ENCODE measurements at regions not wholly inside any gene's neighbourhood (a gene's known extent, or its start where the extent isn't known, plus 50 kb on each side); places are given as distances from the start of the nearest gene placed in this dataset.

DNA sequence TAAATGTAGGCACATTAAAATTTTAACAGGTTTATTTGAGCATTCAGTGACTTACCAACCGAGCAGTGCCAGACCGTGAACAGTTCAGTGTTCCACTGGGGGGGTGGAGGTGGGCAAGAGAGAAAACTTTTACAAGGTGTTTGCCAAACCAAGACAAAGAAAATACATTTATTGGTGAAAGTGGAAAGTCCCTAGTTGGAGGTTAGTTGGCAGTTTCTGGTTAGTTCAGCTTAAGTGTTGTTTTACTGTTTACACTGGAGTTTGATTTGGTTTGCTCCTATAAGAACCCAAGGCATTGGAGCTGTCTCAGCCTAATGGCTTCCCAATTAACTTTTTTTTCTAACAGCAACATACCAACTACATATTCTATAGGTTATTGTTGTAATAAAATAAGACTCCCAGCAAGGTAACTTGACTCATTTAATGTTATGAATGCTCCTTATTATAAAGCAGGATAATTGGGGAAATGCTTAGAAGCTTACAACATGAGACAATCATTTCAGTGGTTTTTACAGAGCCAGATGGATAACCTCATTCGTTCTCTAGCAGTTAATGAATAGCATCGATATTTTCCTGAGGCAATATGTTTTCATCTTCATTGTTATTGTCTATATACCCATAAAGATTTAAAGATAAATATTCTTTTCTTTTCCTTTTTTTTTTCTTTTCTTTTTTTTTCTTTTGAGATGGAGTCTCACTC, 115.8 kb downstream of the ETNK1 start:
- FAIRE-seq = peak; percentile 83
- DNase-seq (ENCODE audit: low spot score) = peak; percentile 30

DNA sequence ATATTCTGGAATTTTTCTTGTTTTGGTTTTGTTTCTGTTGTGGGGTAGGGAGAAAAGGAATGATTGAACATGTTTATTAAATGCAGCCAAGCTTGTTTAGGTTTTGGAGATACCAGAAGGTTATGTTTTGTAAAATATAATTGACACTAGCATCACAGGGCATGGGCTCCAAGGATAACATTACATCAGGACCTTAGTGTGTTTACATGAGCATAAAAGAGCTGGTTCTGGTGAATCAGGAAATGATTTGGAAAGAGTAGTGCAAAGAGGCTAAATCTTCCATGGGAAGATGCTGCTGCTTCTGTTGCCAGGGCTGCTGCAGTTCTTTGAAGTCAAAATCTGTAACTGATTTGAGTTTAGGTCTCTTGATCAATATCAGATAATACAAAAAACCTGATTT, 118.7 kb downstream of the ETNK1 start:
- FAIRE-seq = no peak
- no peak for DNase-seq (ENCODE audit: low spot score)

DNA sequence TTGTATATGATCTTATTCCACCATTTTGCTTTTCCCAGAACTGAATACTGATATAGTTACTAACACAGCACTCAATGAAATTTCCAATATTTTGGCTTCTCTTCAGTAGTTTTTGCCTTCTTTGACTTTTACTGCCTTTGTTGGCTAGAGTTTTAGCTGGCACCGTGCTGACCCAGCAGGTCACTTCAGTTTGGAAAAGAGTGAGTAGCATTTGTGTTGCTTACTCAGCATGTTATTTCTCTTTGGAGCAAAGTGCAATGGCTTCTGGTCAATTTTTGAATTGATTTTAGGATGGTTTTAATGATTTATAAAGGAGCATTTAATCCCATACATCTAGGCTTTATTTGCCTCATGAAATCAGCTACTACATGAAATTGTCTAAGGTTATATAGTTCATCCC, 119.2 kb downstream of the ETNK1 start:
- DNase-seq (ENCODE audit: low spot score) = no peak
- FAIRE-seq = no peak

DNA sequence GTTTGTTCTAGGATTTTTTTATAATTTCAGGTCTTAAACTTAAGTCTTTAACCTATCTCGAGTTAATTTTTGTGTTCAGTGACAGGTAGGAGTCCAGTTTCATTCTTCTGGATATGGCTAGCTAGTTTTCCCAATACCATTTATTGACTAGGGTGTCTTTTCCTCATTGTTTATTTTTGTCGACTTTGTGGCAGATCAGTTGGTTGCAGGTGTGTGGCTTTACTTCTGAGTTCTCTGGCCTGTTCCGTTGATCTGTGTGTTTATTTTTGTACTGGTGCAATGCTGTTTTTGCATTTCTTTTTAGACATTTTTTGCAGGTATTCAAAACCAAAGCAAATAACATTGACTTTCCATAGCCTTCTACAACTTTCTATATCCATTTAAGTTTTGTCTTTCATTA, 121.7 kb downstream of the ETNK1 start:
- no peak for FAIRE-seq
- no peak for DNase-seq (ENCODE audit: low spot score)

DNA sequence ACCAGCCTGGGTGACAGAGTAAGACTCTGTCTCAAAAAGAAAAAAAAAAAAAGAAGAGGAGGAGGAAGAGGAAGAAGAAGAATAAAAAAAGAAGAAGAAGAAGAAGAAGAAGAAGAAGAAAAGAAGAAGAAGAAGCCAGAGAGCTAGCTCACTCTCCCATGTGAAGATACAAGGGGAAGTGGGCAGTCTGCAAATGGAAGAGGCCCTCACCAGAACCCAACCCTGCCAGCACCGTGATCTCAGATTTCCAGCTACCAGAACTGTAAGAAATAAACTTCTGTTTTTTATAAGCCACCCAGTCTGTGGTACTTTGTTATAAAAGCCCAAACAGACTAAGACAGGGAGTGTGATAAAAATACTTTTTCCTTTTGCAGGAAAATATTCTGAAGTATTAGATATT, 130.7 kb downstream of the ETNK1 start:
- DNase-seq (ENCODE audit: low spot score) (no peak), FAIRE-seq (no peak)

DNA sequence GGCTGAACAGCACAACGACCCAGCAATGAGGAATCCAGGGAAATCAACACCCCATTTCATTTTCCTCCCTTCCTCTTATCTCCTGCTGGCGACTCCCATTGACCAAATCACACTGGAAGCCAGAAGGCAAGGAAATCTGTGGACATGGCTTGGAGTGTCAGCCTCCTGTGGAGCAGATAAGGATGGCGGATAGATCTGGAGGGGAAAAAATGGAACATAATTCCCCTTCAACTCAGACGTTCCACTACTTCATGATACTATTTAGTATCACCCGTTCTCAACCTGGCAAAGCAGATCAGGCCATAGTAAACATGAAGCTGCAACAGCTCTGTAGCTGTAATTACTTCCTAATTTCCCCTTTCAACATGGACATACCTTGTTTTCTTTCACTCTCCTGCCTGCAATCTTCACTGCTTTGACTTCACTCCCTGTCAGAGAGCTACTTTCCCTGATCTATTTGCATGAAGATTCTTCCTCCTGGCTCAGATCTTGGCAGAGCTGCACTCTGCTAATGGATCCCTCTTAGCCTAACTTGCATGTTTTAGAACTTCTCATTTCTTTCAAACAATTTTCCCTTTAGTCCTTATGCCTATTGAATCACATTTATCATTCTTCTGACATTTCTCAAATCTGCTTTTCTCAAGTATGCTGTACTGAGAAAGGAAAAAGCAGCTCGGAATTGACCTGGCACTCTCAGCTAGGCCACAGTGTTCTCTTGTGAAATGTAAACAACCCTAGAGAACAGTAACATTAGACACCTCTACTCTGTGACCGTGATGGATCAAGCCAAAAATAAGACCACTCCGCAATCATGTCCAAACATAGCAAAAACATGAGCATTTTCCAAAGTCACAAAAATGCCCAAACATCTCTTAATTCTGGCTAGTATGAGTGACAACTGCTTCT, 135.1 kb downstream of the ETNK1 start:
- FAIRE-seq = no peak
- no peak for DNase-seq (ENCODE audit: low spot score)

DNA sequence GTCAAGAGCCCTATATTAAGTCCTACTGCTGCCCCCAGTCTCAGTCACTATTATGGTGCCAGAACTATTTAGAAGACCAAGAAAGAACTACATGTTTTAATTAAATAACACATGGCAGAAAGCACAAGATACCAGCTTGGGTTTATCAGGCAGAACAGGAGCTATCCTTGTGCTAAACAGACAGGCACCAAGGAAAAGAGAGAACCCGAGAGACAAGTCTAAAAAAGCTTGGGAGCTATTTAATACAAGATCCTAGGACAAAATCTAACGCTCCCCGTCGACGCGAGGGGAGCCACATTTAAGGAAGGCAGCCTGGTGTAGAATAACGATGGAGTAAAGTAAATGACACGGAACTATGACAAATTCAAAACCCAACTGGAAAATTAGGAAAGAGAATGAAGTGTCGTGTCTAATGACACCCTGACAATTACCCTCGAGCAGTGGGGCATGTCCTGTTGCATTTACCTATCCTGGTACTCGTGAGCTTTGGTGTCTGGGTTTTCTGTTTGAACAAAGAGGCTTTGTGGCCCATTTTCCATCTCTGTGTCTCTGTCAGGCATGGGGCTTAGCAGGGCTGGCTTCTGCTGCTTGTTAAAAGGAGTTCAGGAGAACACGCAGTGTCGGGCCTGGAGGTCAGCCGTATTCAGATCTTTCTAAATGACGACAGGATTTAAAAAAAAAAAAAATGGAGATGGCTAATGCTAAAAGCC, 140.6 kb downstream of the ETNK1 start:
- no peak for DNase-seq (ENCODE audit: low spot score)
- no peak for FAIRE-seq

DNA sequence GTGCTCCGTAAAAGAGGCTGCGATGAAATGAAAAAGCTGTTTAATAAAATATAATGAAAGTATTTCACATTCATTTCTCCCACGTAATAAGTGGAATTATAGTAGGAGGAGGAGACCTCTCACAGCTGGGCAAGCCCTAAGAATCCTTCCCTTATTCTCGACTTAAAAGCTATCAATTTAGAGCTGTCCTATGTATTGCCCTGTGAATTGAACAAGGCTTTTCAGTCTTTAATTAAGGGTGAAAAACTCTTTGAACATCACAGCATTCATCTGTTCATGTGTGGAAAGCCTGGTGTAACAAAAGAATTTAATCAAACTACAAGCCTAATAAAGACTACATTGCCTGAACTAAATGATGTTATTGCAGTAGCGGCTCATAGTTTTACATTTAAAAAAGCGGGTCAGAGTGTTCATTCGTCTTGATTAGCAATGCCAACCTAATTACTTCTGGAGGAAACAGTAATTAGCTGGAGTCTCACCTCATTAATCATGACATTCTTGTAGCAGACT, 142.0 kb downstream of the ETNK1 start:
- no peak for FAIRE-seq
- DNase-seq (ENCODE audit: low spot score) = no peak

DNA sequence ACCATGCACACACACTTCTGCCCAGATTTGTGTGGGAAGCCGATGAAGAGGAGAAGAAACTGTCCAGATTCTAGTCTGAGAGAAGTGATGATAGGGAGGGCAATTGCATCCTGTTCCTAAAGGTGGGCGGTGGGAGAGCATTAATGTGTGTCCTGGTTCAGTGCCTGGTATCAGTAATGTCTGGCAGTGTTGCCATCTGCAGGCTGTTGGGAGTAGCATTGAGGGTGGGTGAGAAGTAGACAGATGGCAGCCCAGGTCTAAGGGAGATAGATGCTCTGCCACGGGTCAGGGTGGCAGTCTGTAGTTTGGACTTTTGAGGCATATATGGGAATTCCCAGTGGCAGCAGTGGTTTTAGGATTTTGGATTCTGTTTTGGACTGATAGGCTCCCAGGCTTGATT, 156.4 kb downstream of the ETNK1 start:
- FAIRE-seq = no peak
- DNase-seq (ENCODE audit: low spot score) = no peak

DNA sequence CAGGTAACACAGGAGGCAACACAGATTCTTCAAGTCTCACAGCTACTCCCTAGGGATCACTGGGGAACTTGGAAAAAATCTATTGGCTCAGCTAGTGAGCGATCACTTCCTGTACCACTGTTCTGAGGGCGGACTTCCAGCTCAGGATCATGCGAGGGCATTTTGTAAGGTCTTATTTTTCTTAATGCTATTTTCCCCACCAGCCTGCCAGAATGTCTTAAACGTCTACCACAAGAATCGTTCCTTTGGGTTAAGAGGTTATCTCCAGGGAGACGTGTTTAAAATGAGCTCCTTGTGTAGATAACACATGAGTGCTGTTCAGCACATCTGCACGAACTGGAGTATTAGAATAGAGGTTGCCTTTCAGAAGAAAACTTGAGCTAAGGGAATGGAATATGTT, 162.6 kb downstream of the ETNK1 start:
- FAIRE-seq (no peak), DNase-seq (ENCODE audit: low spot score) (no peak)

DNA sequence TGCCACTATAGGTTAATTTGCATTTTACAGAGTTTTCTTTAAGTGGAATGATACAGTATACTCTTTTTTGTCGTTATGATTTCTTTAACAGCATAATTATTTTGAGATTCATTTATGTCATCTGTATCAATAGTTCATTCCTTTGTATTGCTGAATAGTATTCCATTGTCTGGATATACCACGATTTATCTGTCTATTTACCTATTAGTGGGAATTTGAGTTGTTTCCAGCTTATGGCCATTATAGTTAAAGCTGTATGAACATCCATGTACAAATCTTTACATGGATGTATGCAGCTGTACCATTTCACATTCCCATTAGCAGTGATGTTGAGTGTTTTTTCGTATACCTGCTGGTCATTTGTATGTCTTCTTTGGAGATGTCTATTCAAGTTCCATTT, 163.9 kb downstream of the ETNK1 start:
- FAIRE-seq (no peak), DNase-seq (ENCODE audit: low spot score) (no peak)

DNA sequence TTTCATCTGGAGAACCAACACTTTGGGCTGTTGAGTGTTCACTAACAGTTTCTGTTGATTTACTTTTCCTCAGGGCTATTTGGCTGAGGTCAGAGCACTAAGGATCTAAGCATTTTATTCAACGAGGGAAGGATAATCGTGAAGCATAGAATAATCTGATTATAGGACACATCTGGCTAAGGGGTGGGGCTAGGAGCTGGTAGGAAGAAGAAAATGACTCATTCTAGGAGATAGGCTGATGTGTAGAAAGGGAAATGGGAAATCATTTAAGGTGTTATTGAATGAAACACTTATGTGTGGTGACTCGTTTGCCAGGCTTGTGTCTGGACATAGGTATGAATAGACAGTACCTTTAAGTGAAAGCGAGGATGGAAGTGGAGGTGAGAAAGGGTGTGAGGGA, 167.2 kb downstream of the ETNK1 start:
- DNase-seq (ENCODE audit: low spot score) = no peak
- no peak for FAIRE-seq

DNA sequence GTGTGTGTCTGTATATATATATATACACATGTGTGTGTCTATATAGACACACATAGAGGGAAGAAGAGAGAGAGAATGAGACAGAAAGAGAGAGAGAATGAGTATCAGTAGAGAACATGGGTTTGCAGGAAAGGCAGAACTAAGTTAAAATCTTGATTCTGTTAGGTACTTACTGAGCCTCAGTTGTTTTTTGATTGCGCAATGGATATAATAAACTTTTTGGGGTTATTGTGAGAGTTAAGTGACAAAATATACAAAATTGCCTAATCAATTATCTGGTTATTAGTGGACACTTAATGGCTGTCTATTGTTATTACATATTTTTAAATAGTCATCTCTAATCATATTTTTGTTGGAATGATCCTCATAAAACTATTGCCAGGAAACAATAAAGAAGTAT, 169.0 kb downstream of the ETNK1 start:
- no peak for FAIRE-seq
- no peak for DNase-seq (ENCODE audit: low spot score)

DNA sequence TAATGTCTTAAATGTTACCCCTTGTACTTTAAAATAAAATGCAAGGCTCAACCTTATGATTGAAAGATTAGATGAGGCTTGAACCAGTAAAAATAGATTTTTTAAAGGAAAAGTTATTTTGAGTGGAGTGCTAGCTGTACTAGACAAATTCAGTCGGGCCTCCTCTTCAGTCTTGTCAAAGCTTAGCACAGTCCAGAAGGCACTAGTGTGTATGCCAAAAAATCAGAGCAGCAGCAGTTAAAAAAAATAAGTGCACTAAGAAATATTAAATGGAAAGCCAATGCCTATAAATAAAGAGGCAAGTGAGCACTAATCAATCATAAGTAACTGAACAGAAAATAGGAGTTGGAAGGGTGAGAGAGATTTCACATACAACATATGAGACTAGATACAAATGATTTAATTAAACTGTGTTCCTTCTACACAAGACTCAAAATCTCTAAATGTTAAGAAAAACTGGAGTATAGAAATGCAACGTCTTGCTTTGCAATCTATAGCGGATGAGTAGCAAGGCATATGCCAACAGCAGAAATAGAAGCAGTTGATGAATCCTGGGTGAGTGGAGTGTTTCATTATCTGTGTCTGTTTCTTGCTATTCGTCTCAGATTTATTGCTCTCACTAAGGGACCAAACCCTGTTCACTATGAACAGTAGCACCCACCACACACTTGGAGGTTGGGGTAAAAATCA, 172.1 kb downstream of the ETNK1 start:
- FAIRE-seq (no peak), DNase-seq (ENCODE audit: low spot score) (no peak)

DNA sequence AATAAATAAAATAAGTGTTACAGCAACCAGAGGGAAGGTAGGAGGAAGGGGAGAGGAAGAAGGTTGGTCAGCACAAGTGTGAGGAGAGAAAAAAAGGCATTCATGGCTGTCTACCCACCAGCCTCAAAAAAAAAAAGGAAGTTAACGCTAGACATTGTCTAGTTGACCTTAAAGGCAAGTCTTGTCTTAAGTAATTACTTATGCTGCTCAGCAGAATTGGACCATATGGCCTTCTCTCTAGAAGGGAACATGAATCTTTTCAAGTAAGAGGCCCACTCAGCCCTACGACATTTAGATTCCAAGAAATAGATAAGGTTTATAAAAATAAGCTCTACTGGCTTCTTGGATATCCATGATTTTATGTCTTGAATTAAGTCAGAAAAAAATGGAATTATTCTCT, 172.7 kb downstream of the ETNK1 start:
- no peak for FAIRE-seq

DNA sequence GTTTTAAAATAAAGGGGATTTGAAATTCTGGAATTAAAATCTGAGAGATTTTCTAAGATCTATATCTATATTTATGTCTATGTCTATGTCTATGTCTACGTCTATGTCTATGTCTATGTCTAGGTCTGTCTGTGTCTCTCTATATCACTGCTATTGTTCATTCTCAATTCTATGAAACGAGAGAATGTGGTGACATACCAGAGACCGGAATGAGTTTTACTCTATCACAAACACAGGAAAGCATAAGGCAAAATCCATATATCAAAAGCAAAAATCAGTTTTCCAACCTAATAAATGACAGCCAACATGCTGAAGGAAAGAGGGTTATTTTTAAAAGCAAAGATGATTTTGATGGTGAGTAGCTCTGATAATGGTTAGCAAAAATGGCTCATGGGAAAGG, 173.1 kb downstream of the ETNK1 start:
- DNase-seq (ENCODE audit: low spot score) = no peak
- no peak for FAIRE-seq

More for the DNA sequence above, 172.7 kb downstream of the ETNK1 start:
- DNase-seq (ENCODE audit: low spot score) = no peak

DNA sequence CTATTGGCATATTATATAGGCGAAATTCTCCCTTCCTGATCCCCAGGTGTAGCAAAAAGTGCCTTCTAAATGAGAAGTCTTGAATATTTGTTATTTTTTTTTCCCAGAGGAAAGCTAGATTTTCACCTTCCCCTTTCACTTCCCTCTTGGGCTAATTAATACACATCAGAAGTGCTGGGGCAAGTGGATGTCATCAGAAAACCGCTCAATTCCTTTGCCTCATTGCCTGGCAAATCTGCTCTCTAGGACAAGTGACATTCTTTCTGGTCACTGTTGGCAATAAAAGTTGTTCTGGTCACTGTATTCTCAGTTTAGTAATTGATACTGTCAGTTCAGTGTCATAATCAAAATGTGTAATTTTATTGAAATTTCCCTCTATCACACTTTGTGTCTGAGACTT, 174.5 kb downstream of the ETNK1 start:
- no peak for FAIRE-seq
- no peak for DNase-seq (ENCODE audit: low spot score)

DNA sequence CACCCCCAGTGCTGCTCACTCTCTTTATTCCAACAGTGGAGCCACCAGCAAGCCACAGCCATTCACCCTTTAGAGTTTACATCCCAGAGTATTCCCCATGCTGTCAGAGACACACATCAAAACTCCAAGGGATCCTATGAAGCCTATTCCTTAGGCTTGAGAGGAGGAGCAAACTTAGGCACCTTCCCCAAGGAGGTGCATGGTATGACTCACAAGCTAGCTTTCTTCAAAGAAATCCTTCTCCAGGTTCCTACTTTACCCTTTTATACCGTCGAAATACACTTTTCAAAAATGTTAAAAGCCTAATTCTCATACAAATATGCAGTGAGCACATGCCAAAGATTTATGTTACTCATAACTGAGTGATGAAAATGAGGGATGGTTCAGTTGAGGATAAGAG, 175.4 kb downstream of the ETNK1 start:
- DNase-seq (ENCODE audit: low spot score) (no peak), FAIRE-seq (no peak)

DNA sequence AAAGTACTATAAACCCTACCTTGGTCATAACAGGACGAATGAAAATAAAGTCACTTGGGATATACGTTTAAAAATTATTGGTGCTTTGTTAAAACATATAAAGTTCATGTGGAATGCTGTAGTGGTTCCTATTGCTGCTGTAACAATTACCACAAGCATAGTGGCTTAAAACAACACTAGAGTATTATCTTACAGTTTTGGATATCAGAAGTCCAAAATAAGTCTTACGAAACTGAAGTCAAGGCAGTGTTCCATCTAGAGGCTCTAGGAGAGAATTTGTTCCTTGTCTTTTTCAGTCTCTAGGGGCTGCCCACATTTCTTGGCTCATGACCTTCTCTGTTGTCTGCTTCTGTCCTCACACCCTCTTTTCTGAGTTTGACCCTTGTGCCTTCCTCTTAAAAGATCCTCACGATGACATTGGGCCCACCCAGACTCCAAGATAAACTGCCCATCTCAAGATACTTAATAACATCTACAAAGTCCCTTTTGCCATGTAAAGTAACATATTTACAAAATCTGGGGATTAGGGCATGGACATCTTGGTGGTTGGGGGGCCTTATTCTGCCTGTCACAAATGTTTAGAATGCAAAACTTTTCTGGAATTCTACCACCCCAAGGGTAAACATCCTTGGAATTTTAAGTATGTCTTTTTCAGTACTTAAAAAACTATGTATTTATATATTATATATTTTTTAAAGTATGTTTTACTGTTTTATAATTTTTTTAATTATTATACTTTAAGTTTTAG, 178.1 kb downstream of the ETNK1 start:
- FAIRE-seq (no peak), DNase-seq (ENCODE audit: low spot score) (no peak)

DNA sequence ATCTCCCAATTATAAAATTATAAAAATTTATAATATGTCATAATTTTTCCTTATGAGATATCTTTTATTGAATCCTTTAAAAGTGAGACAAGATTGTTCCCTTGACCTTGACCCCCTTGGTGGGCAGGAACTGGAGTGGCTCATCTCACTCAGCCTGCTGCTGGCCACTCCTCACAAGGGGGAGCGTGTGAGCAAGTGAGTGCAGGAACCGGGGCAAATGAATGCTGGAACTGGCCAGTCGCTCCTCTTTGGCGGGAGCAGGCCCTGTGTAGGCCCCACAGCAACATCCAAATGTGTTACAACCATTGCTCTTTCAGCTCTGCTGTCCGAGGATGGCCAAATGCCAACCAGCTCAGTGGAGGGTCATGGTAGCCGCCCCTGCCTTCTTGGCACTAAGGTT, 178.8 kb downstream of the ETNK1 start:
- DNase-seq (ENCODE audit: low spot score) (no peak), FAIRE-seq (no peak)

DNA sequence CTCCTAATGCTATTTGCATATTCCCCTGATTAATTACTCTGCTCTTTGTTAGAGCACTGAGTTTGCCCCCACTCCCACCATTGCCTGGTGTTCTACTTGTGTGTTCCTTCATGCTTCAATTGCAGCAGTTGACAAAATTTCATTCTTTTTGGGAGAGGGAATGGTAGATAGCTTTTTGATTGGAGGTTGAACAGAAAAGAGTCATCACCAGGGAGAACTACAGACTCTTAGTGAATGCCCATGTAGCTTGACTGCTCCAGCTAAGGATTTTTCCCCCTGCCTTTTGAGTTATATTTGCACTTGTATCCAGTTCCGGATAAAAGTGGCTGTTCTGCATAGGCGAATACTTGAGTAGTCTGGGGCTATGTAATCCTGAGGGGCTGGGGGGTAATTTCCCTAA, 183.9 kb downstream of the ETNK1 start:
- no peak for FAIRE-seq
- no peak for DNase-seq (ENCODE audit: low spot score)
